Glutamatergic neuron (in vitro differentiated cells): ENCODE measurements at regions not wholly inside any gene's neighbourhood (a gene's known extent, or its start where the extent isn't known, plus 50 kb on each side); places are given as distances from the start of the nearest gene placed in this dataset.
A peak's percentile ranks its signal among the peaks of the same experiment; 100 is the strongest.

Experiments
- DNase-seq: peaks from one replicate; pipeline ENCODE4 v3.0.0; 2022
- H3K27ac Mint-ChIP-seq: one replicate; pipeline ENCODE4 v1.8.0; 2020; ENCODE audit warnings: mild to moderate bottlenecking, mixed read lengths, inconsistent platforms; ENCODE audit not compliant: unreplicated experiment
- H3K27me3 Mint-ChIP-seq: one replicate; pipeline ENCODE4 v1.8.0; 2020; ENCODE audit warnings: mild to moderate bottlenecking, moderate library complexity, mixed read lengths, inconsistent platforms; ENCODE audit not compliant: unreplicated experiment
- H3K36me3 Mint-ChIP-seq: one replicate; pipeline ENCODE4 v1.8.0; 2020; ENCODE audit warnings: mild to moderate bottlenecking, mixed read lengths, inconsistent platforms; ENCODE audit not compliant: unreplicated experiment
- H3K4me1 Mint-ChIP-seq: one replicate; pipeline ENCODE4 v1.8.0; 2020; ENCODE audit warnings: mild to moderate bottlenecking, low read depth, mixed read lengths, inconsistent platforms; ENCODE audit not compliant: unreplicated experiment
- H3K4me3 Mint-ChIP-seq: one replicate; pipeline ENCODE4 v1.8.0; 2020; ENCODE audit warnings: mild to moderate bottlenecking, mixed read lengths, inconsistent platforms; ENCODE audit not compliant: unreplicated experiment
- H3K9me3 Mint-ChIP-seq: one replicate; pipeline ENCODE4 v1.8.0; 2020; ENCODE audit warnings: mild to moderate bottlenecking, moderate library complexity, mixed read lengths, inconsistent platforms; ENCODE audit not compliant: unreplicated experiment
- CTCF ChIP-seq: fragments of 200-600 bp; sonication (generic); IDR thresholded peaks from one replicate; pipeline ENCODE4 v1.5.0; 2021; ENCODE audit not compliant: partially characterized antibody, unreplicated experiment

GRCh38 chr10:44260286-44260928, 124.5 kb downstream of the CXCL12 start:
- no peak overlapping the region for H3K4me3 Mint-ChIP-seq
- no peak overlapping the region for H3K27ac Mint-ChIP-seq
- no peak for TF ChIP-seq CTCF
- no peak for DNase-seq
- H3K4me1 Mint-ChIP-seq, result peaks cover 4% of the 10 kb centered on the region
- peaks cover 6% of the 10 kb centered on the region for H3K27me3 Mint-ChIP-seq
- peaks cover 10% of the 10 kb centered on the region for H3K9me3 Mint-ChIP-seq
- no peaks in the 10 kb centered on the region for H3K36me3 Mint-ChIP-seq

GRCh38 chr10:44259090-44259874, 125.6 kb downstream of the CXCL12 start:
- Mint-ChIP-seq H3K27ac (peak overlapping the region; percentile 69), H3K4me1 (peaks cover 4% of the 10 kb centered on the region), H3K4me3 (peak overlapping the region; percentile 64), H3K27me3 (peaks cover 6% of the 10 kb centered on the region), H3K36me3 (no peaks in the 10 kb centered on the region), H3K9me3 (peaks cover 10% of the 10 kb centered on the region)
- TF ChIP-seq CTCF, result no peak
- DNase-seq, result no peak

- TF ChIP-seq CTCF, result no peak
- H3K4me1 Mint-ChIP-seq, result peaks cover 4% of the 10 kb centered on the region
- peak; percentile 43 for DNase-seq
- H3K9me3 Mint-ChIP-seq, result peaks cover 10% of the 10 kb centered on the region
- H3K4me3 Mint-ChIP-seq, result peak overlapping the region; percentile 64
- peaks cover 6% of the 10 kb centered on the region for H3K27me3 Mint-ChIP-seq
- no peaks in the 10 kb centered on the region for H3K36me3 Mint-ChIP-seq
- H3K27ac Mint-ChIP-seq, result peak overlapping the region; percentile 69
Measured at GRCh38 chr10:44258460-44259089, 126.3 kb downstream of the CXCL12 start.

- H3K9me3 Mint-ChIP-seq, result peaks cover 10% of the 10 kb centered on the region
- H3K4me3 Mint-ChIP-seq, result no peak overlapping the region
- no peaks in the 10 kb centered on the region for H3K36me3 Mint-ChIP-seq
- H3K4me1 Mint-ChIP-seq, result peaks cover 4% of the 10 kb centered on the region
- no peak overlapping the region for H3K27ac Mint-ChIP-seq
- no peak for TF ChIP-seq CTCF
- no peak for DNase-seq
- H3K27me3 Mint-ChIP-seq, result peaks cover 6% of the 10 kb centered on the region
Measured at GRCh38 chr10:44258019-44258418, 126.9 kb downstream of the CXCL12 start.
